ENCODE measurements at regions not wholly inside any gene's neighbourhood (a gene's known extent, or its start where the extent isn't known, plus 50 kb on each side); places are given as distances from the start of the nearest gene placed in this dataset.

DNA sequence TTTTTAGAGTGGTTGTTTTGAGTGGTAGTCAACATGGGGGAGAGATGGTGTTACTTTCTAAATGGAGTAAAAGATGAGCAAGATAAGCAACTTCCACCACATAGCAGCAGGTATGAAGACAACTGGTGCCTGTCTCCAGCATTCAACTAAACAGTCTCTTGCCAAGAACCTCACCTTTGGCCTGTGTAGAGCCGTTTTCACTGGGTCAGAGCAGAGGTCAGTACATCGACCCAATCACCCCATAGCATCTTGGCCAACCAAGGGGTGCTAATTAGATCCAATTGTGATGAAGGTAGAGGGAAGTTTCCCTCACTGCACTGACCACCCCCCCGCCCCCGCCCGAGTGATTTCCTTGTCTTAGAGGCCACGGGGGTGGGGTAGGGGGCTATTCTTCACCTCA is 188.2 kb downstream of the BLID start:
- H3K9me3 Mint-ChIP-seq (ENCODE audit: low read depth, unreplicated experiment) = no peaks in the 10 kb centered on the region
- H3K4me3 Mint-ChIP-seq (ENCODE audit: low read depth, unreplicated experiment) = no peak overlapping the region
- H3K36me3 Mint-ChIP-seq (ENCODE audit: insufficient read depth, unreplicated experiment) = no peaks in the 10 kb centered on the region
- no peaks in the 10 kb centered on the region for H3K4me1 Mint-ChIP-seq (ENCODE audit: low read depth, unreplicated experiment)
- DNase-seq = no peak
- CTCF ChIA-PET = no interaction called here
- no peak overlapping the region for H3K27ac Mint-ChIP-seq (ENCODE audit: unreplicated experiment)
- intact Hi-C loops (cut with micrococcal nuclease; ENCODE audit: unreplicated experiment) = no loop called here
- no peaks in the 10 kb centered on the region for H3K27me3 Mint-ChIP-seq (ENCODE audit: unreplicated experiment)
- TF ChIP-seq, protein P1, sequence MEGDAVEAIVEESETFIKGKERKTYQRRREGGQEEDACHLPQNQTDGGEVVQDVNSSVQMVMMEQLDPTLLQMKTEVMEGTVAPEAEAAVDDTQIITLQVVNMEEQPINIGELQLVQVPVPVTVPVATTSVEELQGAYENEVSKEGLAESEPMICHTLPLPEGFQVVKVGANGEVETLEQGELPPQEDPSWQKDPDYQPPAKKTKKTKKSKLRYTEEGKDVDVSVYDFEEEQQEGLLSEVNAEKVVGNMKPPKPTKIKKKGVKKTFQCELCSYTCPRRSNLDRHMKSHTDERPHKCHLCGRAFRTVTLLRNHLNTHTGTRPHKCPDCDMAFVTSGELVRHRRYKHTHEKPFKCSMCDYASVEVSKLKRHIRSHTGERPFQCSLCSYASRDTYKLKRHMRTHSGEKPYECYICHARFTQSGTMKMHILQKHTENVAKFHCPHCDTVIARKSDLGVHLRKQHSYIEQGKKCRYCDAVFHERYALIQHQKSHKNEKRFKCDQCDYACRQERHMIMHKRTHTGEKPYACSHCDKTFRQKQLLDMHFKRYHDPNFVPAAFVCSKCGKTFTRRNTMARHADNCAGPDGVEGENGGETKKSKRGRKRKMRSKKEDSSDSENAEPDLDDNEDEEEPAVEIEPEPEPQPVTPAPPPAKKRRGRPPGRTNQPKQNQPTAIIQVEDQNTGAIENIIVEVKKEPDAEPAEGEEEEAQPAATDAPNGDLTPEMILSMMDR (IDR thresholded peaks at IDR 0.05; ENCODE audit: unreplicated experiment) = no peak
- BruUV-seq (replicated peaks) = no TSS peak

DNA sequence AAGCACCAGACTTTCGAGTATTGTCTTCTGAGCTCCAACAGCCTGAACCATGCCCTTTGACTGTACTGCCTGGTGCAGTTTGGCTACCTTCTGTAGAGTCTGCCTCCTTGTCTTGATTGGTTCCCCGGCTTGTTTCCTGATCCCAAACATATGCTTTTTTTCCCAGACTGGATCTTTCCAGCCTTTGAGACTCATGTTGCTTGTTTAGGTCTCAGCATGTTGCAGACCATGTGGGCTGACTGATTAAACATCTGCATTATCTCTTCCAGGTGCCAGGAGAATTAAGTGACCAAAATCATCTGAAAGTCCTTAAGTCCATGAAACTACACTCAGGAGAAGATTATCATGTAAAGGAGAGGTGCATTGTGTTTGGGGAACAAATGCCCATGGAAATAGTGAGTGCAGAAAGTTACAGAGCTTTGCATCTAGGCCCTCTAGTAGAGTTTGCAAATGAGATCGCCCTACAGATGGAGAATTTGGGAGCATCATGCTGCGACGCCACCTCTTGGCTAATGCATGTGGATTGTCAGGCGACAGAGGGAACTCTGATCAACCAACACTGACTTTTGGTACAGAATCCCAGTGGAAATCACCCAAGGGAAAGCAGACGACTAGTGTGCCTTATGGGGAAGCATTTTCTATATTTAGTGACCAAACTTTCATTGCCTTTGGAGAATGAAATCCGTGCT is 188.8 kb downstream of the BLID start:
- no peaks in the 10 kb centered on the region for H3K9me3 Mint-ChIP-seq (ENCODE audit: low read depth, unreplicated experiment)
- no peaks in the 10 kb centered on the region for H3K4me1 Mint-ChIP-seq (ENCODE audit: low read depth, unreplicated experiment)
- TF ChIP-seq, protein P1 (IDR thresholded peaks at IDR 0.05; ENCODE audit: unreplicated experiment) = no peak
- intact Hi-C loops (cut with micrococcal nuclease; ENCODE audit: unreplicated experiment) = no loop called here
- H3K36me3 Mint-ChIP-seq (ENCODE audit: insufficient read depth, unreplicated experiment) = no peaks in the 10 kb centered on the region
- DNase-seq = no peak
- BruUV-seq (replicated peaks) = no TSS peak
- CTCF ChIA-PET = no interaction called here
- H3K27me3 Mint-ChIP-seq (ENCODE audit: unreplicated experiment) = no peaks in the 10 kb centered on the region
- H3K27ac Mint-ChIP-seq (ENCODE audit: unreplicated experiment) = no peak overlapping the region
- no peak overlapping the region for H3K4me3 Mint-ChIP-seq (ENCODE audit: low read depth, unreplicated experiment)

DNA sequence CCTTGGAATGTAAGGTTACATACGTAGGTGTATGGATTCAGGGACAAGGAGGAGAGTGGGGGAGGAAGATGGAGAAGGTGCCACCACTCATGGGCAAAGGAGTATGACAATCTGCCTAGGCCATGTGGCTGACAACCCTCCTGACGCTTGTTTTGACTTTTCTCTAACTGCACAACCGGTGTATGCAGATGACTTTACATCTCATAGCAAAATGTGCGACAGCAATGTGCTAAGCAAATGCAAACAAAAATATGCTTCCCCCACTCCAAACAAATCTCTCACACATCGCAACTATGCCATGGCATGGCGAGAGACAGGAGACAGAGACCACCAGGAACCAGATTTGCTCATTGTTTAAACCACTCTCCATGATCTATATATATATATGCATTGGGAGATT is 191.8 kb downstream of the BLID start:
- H3K9me3 Mint-ChIP-seq (ENCODE audit: low read depth, unreplicated experiment) = no peaks in the 10 kb centered on the region
- BruUV-seq (replicated peaks) = no TSS peak
- intact Hi-C loops (cut with micrococcal nuclease; ENCODE audit: unreplicated experiment) = no loop called here
- no peak overlapping the region for H3K27ac Mint-ChIP-seq (ENCODE audit: unreplicated experiment)
- CTCF ChIA-PET = no interaction called here
- no peaks in the 10 kb centered on the region for H3K27me3 Mint-ChIP-seq (ENCODE audit: unreplicated experiment)
- H3K4me1 Mint-ChIP-seq (ENCODE audit: low read depth, unreplicated experiment) = no peaks in the 10 kb centered on the region
- TF ChIP-seq, protein P1 (IDR thresholded peaks at IDR 0.05; ENCODE audit: unreplicated experiment) = no peak
- no peaks in the 10 kb centered on the region for H3K36me3 Mint-ChIP-seq (ENCODE audit: insufficient read depth, unreplicated experiment)
- no peak for DNase-seq
- no peak overlapping the region for H3K4me3 Mint-ChIP-seq (ENCODE audit: low read depth, unreplicated experiment)

DNA sequence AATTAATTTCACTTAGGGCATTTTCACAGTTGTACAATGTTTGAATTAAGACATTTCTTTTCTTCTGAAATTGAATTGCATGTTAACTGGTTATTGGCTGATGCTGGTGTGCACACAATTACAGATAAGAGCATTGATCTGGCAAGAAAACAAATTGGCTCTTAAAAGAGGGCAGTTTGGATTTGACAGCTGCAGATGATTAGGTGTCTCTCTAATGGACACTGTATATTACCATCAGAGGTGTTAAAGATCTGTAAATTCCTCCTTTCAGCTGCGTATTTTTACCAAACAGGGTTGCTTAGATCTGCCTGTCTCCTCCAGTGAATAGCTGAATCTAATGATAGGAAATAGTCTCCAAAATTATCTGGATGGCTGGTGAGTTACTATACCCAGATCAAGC is 198.5 kb downstream of the BLID start:
- H3K27ac Mint-ChIP-seq (ENCODE audit: unreplicated experiment) = no peak overlapping the region
- TF ChIP-seq, protein P1 (IDR thresholded peaks at IDR 0.05; ENCODE audit: unreplicated experiment) = no peak
- intact Hi-C loops (cut with micrococcal nuclease; ENCODE audit: unreplicated experiment) = no loop called here
- no peak for DNase-seq
- no peaks in the 10 kb centered on the region for H3K27me3 Mint-ChIP-seq (ENCODE audit: unreplicated experiment)
- H3K4me3 Mint-ChIP-seq (ENCODE audit: low read depth, unreplicated experiment) = no peak overlapping the region
- no peaks in the 10 kb centered on the region for H3K9me3 Mint-ChIP-seq (ENCODE audit: low read depth, unreplicated experiment)
- no TSS peak for BruUV-seq (replicated peaks)
- H3K4me1 Mint-ChIP-seq (ENCODE audit: low read depth, unreplicated experiment) = no peaks in the 10 kb centered on the region
- H3K36me3 Mint-ChIP-seq (ENCODE audit: insufficient read depth, unreplicated experiment) = no peaks in the 10 kb centered on the region
- CTCF ChIA-PET = no interaction called here

Measured in Calu3 (cell line).